Sciatic nerve (tissue), 2 donors: ENCODE measurements at regions not wholly inside any gene's neighbourhood (a gene's known extent, or its start where the extent isn't known, plus 50 kb on each side); places are given as distances from the start of the nearest gene placed in this dataset.

Experiments
- ATAC-seq: fragments of 200-7000 bp; cut with Tn5 transposase; one replicate; pipeline ENCODE4 v1.9.1; 2020; ENCODE audit warnings: mild to moderate bottlenecking, moderate library complexity
- DNase-seq: peaks from one replicate; pipeline ENCODE4 v3.0.0-alpha.2; 2020; ENCODE audit warnings: low spot score
- intact Hi-C: fragments of 100-400 bp; cut with DNase I; formaldehyde crosslinking; loops from one replicate; pipeline ENCODE4 v1.14.2; 2022
- donor health status: DM: no; HTN: no; CAD: no.
- donor health status: DM: no; HTN: no; CAD: no.

DNA sequence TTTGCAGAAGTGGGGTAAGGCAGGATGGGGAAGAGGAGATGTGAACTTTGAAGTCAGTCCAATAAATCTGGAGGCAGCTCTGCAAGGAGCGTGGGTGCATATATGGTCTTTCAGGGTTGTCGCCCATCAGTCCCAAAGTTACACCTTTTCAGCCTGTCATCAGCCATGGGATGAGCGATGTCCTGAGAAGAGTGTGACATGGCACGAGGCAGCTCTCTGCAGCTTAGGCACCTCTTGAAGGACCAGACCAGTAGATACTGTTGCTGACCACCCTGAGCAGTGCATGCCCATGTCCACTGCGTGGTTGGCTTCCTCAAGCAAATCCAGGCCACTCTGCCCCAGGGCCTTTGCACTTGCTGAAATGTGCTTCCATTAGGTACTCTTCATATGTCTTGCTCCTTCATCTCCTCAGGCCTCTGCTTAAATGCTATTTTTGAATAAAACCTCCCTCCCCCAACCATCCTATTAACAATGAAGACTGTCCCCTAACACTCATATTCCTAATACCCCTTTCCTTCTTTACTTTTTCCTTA lies 171.7 kb downstream of the ACTR3 start:
- intact Hi-C loops, result no loop called here
- ATAC-seq, result no peak
- no peak for DNase-seq

DNA sequence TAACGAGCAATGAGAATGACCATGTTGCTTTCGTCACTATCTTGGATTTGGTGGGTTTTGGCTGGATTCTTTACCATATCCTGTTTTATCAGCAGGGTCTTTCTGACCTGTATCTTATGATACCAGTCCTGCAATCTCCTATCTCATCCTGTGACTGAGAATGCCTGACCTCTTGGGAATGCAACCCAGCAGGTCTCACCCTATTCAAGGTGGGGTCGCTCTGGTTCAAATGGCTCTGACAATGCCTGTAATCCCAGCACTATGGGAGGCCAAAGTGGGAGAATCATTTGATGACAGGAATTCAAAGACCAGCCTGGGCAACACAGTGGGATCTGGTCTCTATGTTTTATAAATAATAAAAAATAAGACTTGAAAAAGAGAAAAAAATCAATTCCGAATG lies 173.5 kb downstream of the ACTR3 start:
- DNase-seq, result no peak
- intact Hi-C loops, result no loop called here
- no peak for ATAC-seq

DNA sequence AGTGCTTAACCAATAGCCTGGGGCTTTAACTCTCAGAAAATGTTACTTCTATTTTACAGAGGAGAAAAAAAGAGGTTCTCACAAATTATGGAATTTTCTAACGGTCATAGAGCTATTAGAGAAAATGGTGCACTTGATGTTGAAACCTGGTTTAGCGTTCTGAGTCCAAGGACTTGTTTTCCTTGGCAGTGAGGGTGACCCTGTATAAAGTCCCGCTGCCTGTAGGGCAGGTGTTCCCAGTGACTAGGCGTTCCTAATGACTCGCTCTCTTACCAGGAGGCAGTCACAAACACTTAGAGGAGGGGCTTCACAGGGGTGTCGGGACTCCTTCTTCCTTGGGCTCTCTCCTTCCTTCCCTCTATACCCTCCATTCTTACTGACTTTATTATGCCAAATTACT lies 175.8 kb downstream of the ACTR3 start:
- intact Hi-C loops, result no loop called here
- DNase-seq (no peak), ATAC-seq (no peak)

DNA sequence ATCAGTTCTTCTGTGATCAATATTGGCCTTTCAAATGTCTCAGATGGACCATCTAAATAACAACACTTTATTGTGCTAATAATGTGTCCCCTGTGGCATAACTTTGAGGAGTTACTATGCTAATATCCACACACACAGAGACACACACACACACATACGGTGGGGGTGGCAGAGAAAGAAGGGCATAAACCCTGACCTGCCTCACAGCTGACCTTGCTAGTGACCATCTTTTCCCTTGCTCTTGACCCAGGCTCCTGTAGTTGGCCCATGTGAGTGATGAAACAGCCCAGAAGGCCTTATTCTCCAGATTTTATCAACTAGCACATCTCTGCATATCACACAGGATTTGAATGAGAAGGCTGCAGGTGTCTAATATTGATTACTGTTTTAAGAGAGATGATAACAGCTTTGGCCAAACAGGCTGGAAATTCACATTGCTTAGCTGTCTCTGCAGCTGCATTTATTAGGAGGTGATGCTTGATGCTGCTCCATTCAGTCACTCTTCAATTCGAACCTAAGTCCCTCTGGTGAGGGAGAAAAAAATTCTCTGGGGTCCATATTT lies 176.4 kb downstream of the ACTR3 start:
- ATAC-seq, result no peak
- DNase-seq, result no peak
- intact Hi-C loops, result no loop called here

DNA sequence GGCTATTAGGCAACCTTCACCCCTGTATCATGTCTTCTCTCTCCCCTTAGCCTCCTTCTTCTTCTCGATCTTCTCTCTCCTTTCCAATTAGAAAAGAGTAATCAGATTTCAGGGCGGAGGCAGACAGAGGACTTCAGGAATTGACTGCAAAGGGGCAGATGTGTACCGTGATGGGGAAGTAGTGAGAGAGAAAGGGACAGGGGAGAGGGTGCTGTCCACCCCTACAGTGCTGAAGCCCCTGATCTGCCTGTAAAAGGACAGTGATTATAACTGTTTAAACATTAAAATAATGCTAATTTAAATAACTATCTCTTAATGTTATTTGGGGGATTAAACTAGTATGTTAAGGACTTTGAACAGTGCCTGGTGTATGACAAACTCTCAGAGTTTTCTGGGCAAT lies 178.5 kb downstream of the ACTR3 start:
- DNase-seq, result no peak

DNA sequence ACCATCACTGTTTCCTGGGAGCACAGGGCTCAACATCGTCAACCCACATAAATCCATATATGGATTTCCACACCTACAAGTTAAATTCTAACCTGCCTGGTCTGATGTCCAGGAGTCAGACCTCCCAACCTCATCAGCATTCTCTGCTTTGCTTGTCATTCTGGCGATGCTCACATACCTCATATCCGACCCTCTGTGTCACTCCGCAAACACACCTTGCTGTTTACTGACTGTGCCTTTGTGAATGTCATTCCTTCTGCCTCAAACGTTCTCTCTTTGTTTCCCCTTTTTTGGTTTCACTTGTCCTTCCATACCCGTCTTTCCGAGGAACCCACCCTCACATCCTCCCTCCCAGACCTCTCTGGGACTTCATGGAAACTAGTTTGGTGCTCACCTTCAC lies 187.1 kb downstream of the ACTR3 start:
- ATAC-seq, result no peak
- intact Hi-C loops, result no loop called here
- no peak for DNase-seq

More for the DNA sequence above, 178.5 kb downstream of the ACTR3 start:
- intact Hi-C loops, result no loop called here
- ATAC-seq, result no peak

DNA sequence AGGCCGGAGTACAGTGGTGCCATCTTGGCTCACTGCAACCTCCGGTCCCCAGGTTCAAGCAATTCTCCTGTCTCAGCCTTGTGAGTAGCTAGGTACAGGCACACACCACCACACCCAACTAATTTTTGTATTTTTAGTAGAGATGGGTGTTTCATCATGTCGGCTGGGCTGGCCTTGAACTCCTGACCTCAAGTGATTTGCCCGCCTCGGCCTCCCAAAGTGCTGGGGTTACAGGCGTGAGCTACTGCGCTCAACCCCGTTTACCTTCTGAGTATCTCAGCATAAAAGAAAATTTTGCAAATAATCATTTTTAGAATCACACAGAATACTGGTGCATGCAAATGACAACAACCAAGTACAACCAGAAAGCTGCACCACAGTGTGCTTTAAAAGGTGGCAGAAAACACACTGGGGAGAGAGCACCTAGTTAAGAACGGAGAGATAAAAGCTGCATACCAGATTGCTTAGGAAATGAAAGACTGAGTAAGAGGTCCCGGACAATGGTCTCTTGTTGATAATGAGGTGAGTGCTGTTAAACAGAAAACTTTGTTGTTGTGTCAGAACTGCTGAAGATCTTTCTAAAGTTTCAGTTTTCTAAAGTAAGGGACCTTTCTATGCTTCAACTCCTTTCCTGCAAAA lies 189.6 kb downstream of the ACTR3 start:
- intact Hi-C loops, result no loop called here
- ATAC-seq (no peak), DNase-seq (no peak)

DNA sequence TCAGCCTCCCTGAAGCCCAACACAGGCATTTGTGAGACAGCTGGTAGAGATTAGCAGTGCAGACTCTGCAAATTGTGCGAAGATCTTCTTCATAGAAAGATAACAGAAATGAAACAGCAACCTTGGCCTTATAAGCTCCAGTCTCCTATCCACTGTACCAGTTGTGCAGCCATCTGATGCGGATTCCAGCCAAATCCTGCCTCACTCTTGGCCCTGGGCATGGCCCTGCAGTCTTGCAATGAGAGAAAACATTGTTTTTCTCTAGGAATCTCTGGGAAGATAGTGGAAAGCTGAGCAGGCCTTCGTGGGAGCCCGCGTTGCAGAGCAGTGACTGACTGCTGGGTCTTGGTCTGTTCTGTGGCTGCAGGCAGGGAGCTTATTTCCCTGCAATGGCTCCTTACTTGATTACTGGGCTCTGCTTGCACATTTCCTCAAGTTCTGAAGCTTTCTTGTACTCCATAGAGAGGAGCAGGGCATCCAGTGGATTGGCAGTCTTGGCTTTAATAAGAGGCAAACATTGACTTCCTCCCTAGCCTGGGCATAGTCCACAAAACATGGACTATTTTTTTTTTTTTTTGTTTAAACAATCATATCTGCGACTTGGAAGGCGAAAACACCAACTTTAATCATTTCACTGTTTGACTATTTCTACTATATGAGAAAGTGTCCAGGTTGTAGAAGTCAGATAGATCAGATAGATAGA lies 193.0 kb downstream of the ACTR3 start:
- ATAC-seq (no peak), DNase-seq (no peak)
- intact Hi-C loops, result no loop called here

DNA sequence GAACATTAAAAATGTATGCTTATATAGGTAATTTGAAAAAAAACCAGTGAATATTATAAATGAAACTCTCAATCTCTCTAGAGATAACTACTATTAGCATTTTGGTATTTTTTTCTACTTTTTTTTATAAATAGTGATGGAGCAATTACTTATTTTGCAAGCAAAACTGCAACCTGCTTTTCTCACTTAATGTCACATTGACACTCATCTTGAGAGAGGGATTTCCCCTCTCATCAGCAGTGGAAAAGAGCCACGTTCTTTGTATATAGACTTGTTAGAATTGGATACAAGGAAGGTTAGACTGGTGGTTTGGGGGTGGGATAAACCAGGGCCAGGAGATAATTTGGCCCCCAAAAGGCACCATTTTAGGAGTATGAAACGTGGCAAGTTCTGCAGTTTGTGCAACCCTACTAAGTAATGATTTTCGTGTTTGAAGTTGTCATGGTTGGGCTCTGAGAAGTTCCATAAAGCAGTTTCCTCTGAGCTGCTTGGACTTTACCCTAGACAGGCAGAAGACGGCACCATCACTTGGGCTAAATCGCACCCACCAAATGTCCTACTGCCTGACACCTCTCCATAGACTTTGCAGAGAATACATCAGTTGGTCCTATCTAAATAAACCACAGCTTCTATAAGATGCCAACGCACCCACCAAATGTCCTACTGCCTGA lies 194.0 kb downstream of the ACTR3 start:
- DNase-seq (no peak), ATAC-seq (no peak)
- intact Hi-C loops, result no loop called here

DNA sequence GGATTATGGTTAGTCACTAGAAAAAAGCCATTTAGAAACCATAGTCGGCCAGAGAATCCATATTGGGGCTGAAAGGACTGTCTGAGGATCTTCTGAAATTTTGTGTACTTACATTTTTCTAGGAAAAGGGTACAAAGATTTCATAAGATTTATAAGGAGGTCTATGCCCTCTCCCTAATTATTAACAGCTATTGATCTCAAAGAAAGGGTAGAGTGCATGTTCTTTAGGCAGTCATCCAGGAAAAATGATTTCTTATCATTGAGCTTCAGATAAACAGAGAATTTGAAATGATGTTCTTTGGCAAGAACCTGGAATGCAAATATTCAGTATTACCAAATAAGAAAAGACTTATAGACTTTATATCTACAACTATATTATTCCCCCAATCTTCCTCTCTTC lies 195.3 kb downstream of the ACTR3 start:
- intact Hi-C loops, result no loop called here
- ATAC-seq (no peak), DNase-seq (no peak)

DNA sequence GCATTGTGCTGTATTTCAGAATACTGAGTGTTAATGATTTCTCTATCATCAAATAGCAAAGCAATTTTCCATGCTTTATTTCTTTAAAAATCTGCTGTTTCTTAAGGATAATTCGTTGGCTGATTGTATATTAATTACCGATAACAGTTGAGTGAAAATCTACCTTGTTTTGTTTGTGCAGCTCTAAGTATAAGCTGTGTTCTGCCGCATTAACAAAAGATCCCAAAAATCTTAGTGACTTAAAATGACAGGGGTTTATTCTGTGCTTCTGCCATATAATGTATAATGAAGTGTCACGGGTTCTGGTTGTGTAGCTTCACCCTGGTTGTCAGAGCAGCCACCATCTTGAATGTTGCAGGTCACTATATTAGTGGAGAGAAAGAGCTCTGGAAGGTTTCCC lies 196.1 kb downstream of the ACTR3 start:
- DNase-seq (no peak), ATAC-seq (no peak)
- intact Hi-C loops, result no loop called here

DNA sequence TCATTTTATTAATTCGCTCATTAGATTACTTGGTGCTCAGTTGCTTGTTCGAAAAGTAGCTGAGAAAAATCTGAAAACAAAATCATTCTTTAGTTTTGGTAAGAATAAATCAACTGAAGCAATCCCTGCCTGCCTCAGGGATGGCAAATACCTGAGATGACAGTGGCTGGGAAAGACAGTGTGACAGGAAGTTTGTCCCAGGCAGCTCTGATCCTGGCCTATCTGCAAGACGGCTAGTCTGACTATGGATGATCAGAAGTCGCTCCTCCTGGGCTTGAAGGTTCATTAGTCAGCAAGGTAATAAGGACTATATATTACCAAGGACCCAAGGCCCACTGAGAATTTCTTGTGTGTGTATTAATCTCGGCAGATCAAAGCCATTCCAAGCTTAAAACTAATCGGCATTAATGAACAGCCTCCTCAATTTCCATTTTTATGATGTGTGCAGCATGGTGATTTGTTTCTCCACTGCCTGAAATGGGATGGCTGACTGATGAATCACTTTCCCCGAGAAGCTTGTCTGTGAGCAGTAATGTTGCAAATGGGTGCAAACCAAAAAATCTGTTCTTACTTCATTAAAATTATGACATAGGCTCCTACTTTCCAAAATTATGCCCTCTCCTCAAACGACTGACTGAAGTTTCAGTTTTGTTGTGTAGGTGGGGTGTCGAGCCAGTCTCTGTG lies 199.9 kb downstream of the ACTR3 start:
- no peak for ATAC-seq

DNA sequence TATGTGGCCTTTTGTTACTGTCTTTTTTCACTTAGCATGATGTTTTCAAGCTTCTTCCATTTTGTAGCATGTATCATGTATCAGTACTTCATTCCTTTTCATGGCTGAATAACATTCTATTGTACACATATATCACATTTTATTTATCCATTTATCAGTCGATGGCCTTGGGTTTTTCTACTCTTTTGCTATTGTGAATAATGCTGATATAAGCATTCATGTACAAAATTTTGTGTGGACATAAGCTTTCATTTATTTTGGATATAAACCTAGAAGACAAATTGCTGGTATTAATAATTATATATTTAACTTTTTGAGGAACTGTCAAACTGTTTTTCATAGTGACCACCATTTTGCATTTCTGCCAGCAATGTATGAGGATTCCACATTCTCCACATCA lies 201.1 kb downstream of the ACTR3 start:
- intact Hi-C loops, result no loop called here
- DNase-seq (no peak), ATAC-seq (no peak)

More for the DNA sequence above, 199.9 kb downstream of the ACTR3 start:
- DNase-seq, result no peak
- intact Hi-C loops, result no loop called here

DNA sequence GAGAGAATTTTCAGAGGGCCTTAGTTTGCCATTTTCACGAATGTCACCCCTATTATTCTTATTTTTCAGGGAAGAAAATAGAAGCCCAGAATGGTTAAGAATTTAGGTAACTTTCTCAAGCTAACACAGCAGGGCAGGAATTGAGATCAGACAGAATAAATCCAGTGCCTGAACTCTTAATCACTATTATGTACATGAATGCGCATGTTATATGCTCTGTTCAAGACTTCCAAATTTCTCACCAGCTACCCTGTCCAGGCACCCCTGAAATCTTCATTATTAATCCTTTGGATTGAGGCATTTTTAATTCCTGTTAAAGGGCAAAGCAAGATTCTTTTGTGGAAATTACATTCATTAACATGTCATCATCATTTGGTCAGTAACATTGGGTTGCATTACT lies 218.4 kb downstream of the ACTR3 start:
- intact Hi-C loops, result no loop called here
- ATAC-seq (no peak), DNase-seq (no peak)

DNA sequence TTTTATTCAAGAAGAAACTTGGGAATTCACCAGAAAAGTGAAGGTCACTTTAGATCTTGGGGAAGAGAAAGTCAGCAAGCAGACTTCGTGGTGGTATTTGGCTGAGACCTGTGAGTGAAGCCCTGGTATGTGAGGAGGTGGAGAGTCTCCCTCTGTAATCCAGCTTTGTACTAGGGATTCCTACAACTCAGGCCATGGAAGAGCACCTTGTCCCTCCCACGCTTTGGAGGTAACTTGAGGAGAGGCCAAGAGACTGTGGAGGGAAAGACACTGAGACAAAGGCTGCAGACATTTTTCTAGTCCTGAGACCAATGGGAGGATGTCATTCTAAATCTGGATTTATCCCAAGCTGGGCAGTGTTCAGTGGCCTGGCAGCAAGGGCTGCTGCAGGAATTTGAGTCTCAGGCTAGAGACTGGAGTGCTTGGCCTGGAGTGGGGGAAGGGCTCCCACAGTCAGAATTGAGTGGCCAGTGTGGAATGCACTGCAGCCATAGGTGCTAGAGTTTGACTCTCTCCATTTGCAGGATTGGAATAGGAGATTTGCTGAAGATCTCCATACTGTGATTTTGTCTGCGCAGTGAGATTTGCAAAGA lies 219.0 kb downstream of the ACTR3 start:
- DNase-seq (no peak), ATAC-seq (no peak)
- intact Hi-C loops, result no loop called here

DNA sequence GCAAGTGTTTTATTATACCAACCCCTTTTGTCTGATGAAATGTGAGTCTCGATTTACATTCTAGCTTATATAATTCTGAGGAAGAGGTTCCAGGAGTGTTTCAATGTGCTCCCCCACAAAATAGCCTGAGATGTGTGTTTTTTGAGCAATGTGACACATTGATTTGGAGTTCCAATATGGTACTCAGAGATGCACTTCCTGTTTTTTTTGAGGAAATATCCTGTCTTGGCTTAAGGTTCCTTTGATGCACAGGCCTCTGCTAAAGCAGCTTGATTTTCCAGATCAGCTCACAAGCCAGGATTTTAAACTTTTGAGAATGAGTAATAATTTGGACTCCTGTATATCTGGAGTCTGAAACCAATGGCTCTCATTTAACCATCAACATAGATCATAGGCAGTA lies 221.4 kb downstream of the ACTR3 start:
- DNase-seq (no peak), ATAC-seq (no peak)
- intact Hi-C loops, result no loop called here

DNA sequence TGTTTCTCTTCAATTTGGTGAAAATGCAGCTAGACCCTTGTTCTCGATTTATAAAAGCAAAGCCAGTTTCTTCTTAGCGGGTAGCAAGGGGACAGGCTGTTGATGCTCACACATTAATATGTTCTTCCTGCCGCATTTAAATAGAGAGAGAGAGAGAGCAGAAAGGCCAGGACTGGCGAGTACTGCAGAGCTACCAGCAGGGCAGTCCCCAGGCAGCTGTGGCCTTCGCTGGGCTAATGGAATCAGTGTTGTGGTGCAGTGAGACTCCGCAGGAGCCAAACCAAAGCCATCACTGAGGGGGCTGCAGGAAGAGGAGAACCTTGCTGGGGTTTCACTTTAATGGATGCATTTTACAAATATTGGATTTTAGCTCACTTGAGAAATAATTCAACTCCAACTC lies 223.6 kb downstream of the ACTR3 start:
- intact Hi-C loops, result no loop called here
- DNase-seq (no peak), ATAC-seq (no peak)

DNA sequence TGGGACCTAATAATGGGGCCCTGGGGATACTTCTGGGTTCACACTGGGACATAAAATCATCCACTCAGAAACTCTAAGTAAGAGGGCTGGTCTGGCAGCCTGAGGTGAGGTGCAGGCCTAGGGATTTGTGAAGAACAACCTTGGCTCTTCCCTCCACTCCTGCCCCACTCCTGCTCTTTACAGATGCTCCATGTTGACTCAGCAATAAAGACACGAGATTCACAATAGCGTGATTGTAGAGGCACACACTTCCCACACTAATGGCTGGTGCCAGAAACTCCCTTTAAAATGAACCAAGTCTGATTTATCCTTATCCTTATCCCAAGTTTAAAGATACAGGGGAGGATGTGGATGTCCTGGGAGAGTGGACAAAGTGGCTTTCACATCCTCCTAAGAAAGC lies 228.2 kb downstream of the ACTR3 start:
- DNase-seq, result no peak
- intact Hi-C loops, result no loop called here
- ATAC-seq, result no peak

DNA sequence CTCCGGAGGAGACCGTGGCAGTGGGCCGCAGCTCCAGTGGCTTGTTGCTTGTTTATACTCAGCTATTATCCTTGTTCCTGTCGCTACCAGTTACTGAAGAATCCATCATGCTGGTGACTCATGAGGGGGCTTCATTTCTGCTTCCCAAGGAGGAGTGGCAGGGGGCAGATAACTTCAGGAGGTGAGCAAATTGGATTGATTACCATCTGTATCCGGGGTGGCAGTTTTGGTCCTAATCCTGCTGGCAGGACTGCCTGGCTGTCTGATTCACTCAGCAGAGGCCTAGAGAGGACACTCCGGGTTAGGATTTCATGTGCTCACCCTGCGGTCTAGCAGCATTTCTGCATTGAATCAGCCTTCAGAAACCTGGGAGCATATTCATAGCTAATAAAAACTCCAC lies 230.0 kb downstream of the ACTR3 start:
- intact Hi-C loops, result no loop called here
- no peak for DNase-seq
- ATAC-seq, result no peak
